Activated T-helper 17 cell treated with anti-CD3 and anti-CD28 coated beads, Interleukin-2, amount 50 U/mL, for 72 hours (primary cell): ENCODE measurements at regions not wholly inside any gene's neighbourhood (a gene's known extent, or its start where the extent isn't known, plus 50 kb on each side); places are given as distances from the start of the nearest gene placed in this dataset.

Experiments
- ATAC-seq: fragments of 150-1000 bp; cut with Tn5 transposase; replicated peaks from 2 replicates; pipeline ENCODE4 v1.10.0; 2021; ENCODE audit warnings: mild to moderate bottlenecking, moderate library complexity
- H3K27ac Mint-ChIP-seq: one replicate; pipeline ENCODE4 v1.8.0; 2022; ENCODE audit warnings: mixed read lengths
- H3K27me3 Mint-ChIP-seq: one replicate; pipeline ENCODE4 v1.8.0; 2022; ENCODE audit warnings: mixed read lengths
- H3K36me3 Mint-ChIP-seq: one replicate; pipeline ENCODE4 v1.8.0; 2022; ENCODE audit warnings: low read depth, mild to moderate bottlenecking, mixed read lengths
- H3K4me1 Mint-ChIP-seq: one replicate; pipeline ENCODE4 v1.8.0; 2022; ENCODE audit warnings: mixed read lengths
- H3K4me3 Mint-ChIP-seq: one replicate; pipeline ENCODE4 v1.8.0; 2022; ENCODE audit warnings: mild to moderate bottlenecking, mixed read lengths
- H3K9me3 Mint-ChIP-seq: one replicate; pipeline ENCODE4 v1.8.0; 2022; ENCODE audit warnings: mixed read lengths

- H3K27ac Mint-ChIP-seq: no peak overlapping the region
- H3K4me1 Mint-ChIP-seq: no peaks in the 10 kb centered on the region
- no peaks in the 10 kb centered on the region for H3K36me3 Mint-ChIP-seq
- no peaks in the 10 kb centered on the region for H3K27me3 Mint-ChIP-seq
- H3K4me3 Mint-ChIP-seq: no peak overlapping the region
- no peaks in the 10 kb centered on the region for H3K9me3 Mint-ChIP-seq
- ATAC-seq: no peak
Measured at GRCh38 chr2:155839991-155840390, 492.5 kb downstream of the NR4A2 start.

- H3K4me1 Mint-ChIP-seq: no peaks in the 10 kb centered on the region
- ATAC-seq: no peak
- no peak overlapping the region for H3K27ac Mint-ChIP-seq
Measured at GRCh38 chr2:155839436-155839835, 493.1 kb downstream of the NR4A2 start.

GRCh38 chr2:155836439-155836838 lies 496.1 kb downstream of the NR4A2 start:
- H3K27me3 Mint-ChIP-seq: no peaks in the 10 kb centered on the region
- ATAC-seq: no peak
- no peaks in the 10 kb centered on the region for H3K9me3 Mint-ChIP-seq
- no peaks in the 10 kb centered on the region for H3K4me1 Mint-ChIP-seq
- H3K4me3 Mint-ChIP-seq: no peak overlapping the region
- no peak overlapping the region for H3K27ac Mint-ChIP-seq
- no peaks in the 10 kb centered on the region for H3K36me3 Mint-ChIP-seq

More at GRCh38 chr2:155839436-155839835, 493.1 kb downstream of the NR4A2 start:
- no peaks in the 10 kb centered on the region for H3K9me3 Mint-ChIP-seq
- no peaks in the 10 kb centered on the region for H3K36me3 Mint-ChIP-seq
- H3K27me3 Mint-ChIP-seq: no peaks in the 10 kb centered on the region
- no peak overlapping the region for H3K4me3 Mint-ChIP-seq

- Mint-ChIP-seq H3K27ac (no peak overlapping the region), H3K36me3 (no peaks in the 10 kb centered on the region), H3K27me3 (no peaks in the 10 kb centered on the region), H3K4me1 (no peaks in the 10 kb centered on the region), H3K9me3 (no peaks in the 10 kb centered on the region), H3K4me3 (no peak overlapping the region)
- ATAC-seq: no peak
Measured at GRCh38 chr2:155830817-155831579, 501.5 kb downstream of the NR4A2 start.

- Mint-ChIP-seq H3K4me1 (no peaks in the 10 kb centered on the region), H3K27me3 (no peaks in the 10 kb centered on the region), H3K36me3 (no peaks in the 10 kb centered on the region), H3K27ac (no peak overlapping the region), H3K4me3 (no peak overlapping the region), H3K9me3 (no peaks in the 10 kb centered on the region)
- no peak for ATAC-seq
Measured at GRCh38 chr2:155830351-155830750, 502.2 kb downstream of the NR4A2 start.

GRCh38 chr2:155825876-155826275 lies 506.6 kb downstream of the NR4A2 start:
- Mint-ChIP-seq H3K27me3 (no peaks in the 10 kb centered on the region), H3K4me1 (no peaks in the 10 kb centered on the region), H3K4me3 (no peak overlapping the region), H3K36me3 (no peaks in the 10 kb centered on the region), H3K9me3 (no peaks in the 10 kb centered on the region), H3K27ac (no peak overlapping the region)
- ATAC-seq: no peak

GRCh38 chr2:155815851-155816250 lies 516.7 kb downstream of the NR4A2 start:
- peaks cover 4% of the 10 kb centered on the region for H3K9me3 Mint-ChIP-seq
- H3K27ac Mint-ChIP-seq: no peak overlapping the region
- no peak for ATAC-seq
- H3K36me3 Mint-ChIP-seq: no peaks in the 10 kb centered on the region
- no peaks in the 10 kb centered on the region for H3K27me3 Mint-ChIP-seq
- no peak overlapping the region for H3K4me3 Mint-ChIP-seq
- H3K4me1 Mint-ChIP-seq: no peaks in the 10 kb centered on the region

GRCh38 chr2:155815275-155815674 lies 517.2 kb downstream of the NR4A2 start:
- Mint-ChIP-seq H3K27me3 (no peaks in the 10 kb centered on the region), H3K27ac (no peak overlapping the region), H3K36me3 (no peaks in the 10 kb centered on the region), H3K4me3 (no peak overlapping the region), H3K4me1 (no peaks in the 10 kb centered on the region), H3K9me3 (peaks cover 4% of the 10 kb centered on the region)
- no peak for ATAC-seq

- H3K27ac Mint-ChIP-seq: no peak overlapping the region
Measured at GRCh38 chr2:155810411-155810810, 522.1 kb downstream of the NR4A2 start.

GRCh38 chr2:155802888-155803287 lies 529.6 kb downstream of the NR4A2 start:
- no peak for ATAC-seq
- no peaks in the 10 kb centered on the region for H3K27me3 Mint-ChIP-seq
- H3K27ac Mint-ChIP-seq: no peak overlapping the region
- H3K4me3 Mint-ChIP-seq: no peak overlapping the region
- no peaks in the 10 kb centered on the region for H3K9me3 Mint-ChIP-seq
- no peaks in the 10 kb centered on the region for H3K36me3 Mint-ChIP-seq
- H3K4me1 Mint-ChIP-seq: no peaks in the 10 kb centered on the region

More at GRCh38 chr2:155810411-155810810, 522.1 kb downstream of the NR4A2 start:
- Mint-ChIP-seq H3K4me3 (no peak overlapping the region), H3K9me3 (no peaks in the 10 kb centered on the region), H3K36me3 (no peaks in the 10 kb centered on the region), H3K4me1 (no peaks in the 10 kb centered on the region), H3K27me3 (no peaks in the 10 kb centered on the region)
- ATAC-seq: no peak

- Mint-ChIP-seq H3K9me3 (peaks cover 15% of the 10 kb centered on the region), H3K27me3 (no peaks in the 10 kb centered on the region), H3K4me3 (no peak overlapping the region), H3K4me1 (no peaks in the 10 kb centered on the region), H3K27ac (no peak overlapping the region), H3K36me3 (no peaks in the 10 kb centered on the region)
- no peak for ATAC-seq
Measured at GRCh38 chr2:155792666-155793065, 539.9 kb downstream of the NR4A2 start.

GRCh38 chr2:155770516-155770915 lies 562.0 kb downstream of the NR4A2 start:
- Mint-ChIP-seq H3K27ac (no peak overlapping the region), H3K27me3 (no peaks in the 10 kb centered on the region), H3K4me3 (no peak overlapping the region), H3K9me3 (peaks cover 3% of the 10 kb centered on the region), H3K4me1 (no peaks in the 10 kb centered on the region), H3K36me3 (no peaks in the 10 kb centered on the region)
- no peak for ATAC-seq

- no peaks in the 10 kb centered on the region for H3K36me3 Mint-ChIP-seq
- H3K9me3 Mint-ChIP-seq: peaks cover 3% of the 10 kb centered on the region
- H3K27me3 Mint-ChIP-seq: no peaks in the 10 kb centered on the region
- no peak overlapping the region for H3K27ac Mint-ChIP-seq
- no peak for ATAC-seq
- no peak overlapping the region for H3K4me3 Mint-ChIP-seq
- no peaks in the 10 kb centered on the region for H3K4me1 Mint-ChIP-seq
Measured at GRCh38 chr2:155766342-155767115, 566.0 kb downstream of the NR4A2 start.

- no peak for ATAC-seq
Measured at GRCh38 chr2:155755481-155755880, 577.0 kb downstream of the NR4A2 start.

GRCh38 chr2:155748131-155748530 lies 584.4 kb downstream of the NR4A2 start:
- Mint-ChIP-seq H3K27ac (no peak overlapping the region), H3K36me3 (no peaks in the 10 kb centered on the region), H3K4me1 (no peaks in the 10 kb centered on the region), H3K27me3 (no peaks in the 10 kb centered on the region), H3K9me3 (peaks cover 3% of the 10 kb centered on the region), H3K4me3 (no peak overlapping the region)
- no peak for ATAC-seq

More at GRCh38 chr2:155755481-155755880, 577.0 kb downstream of the NR4A2 start:
- no peaks in the 10 kb centered on the region for H3K27me3 Mint-ChIP-seq
- no peak overlapping the region for H3K4me3 Mint-ChIP-seq
- no peaks in the 10 kb centered on the region for H3K36me3 Mint-ChIP-seq
- no peak overlapping the region for H3K27ac Mint-ChIP-seq
- no peaks in the 10 kb centered on the region for H3K9me3 Mint-ChIP-seq
- H3K4me1 Mint-ChIP-seq: no peaks in the 10 kb centered on the region
